Activated naive CD4-positive, alpha-beta T cell treated with Interleukin-2 at 50 U/mL for 16 hours (primary cell): ENCODE measurements at regions not wholly inside any gene's neighbourhood (a gene's known extent, or its start where the extent isn't known, plus 50 kb on each side); places are given as distances from the start of the nearest gene placed in this dataset.
"Not testable (repeated sequence)": the region's sequence is repeated elsewhere in the genome, so short reads cannot be mapped to it uniquely, and the experiment has no call there.

ENCODE experiments used
- DNase-seq: peaks from one replicate; pipeline ENCODE4 v3.0.0-alpha.2; 2020

DNA sequence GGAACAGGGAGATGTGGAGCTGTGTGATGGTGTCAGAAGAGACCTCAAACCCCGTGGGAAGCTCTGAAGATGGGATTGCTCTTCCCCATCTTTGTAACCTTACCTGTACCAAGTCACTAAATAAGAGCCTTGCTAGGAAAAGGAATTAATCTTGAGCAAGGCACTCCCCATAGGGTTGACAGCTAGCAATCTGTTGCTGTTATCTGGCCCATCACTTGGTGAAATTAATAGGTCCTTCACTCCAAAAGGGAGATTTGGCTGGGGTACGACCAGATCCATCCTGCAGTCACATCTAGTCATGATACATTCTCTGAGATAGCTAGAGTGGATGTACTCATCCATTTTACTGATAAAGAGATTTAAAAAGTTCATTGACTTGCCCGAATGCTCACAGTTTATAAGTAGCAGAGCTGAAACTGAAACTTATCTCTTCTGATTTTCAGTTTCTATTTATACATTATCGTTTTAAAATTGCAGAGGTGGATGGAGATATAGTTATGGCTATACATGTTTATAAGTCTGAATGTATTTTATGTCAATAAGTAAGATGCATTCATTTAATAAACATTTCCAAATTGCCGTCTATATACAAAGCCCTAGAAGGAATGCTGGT is 299.1 kb upstream of the MCTP2 start:
- no peak for DNase-seq

DNA sequence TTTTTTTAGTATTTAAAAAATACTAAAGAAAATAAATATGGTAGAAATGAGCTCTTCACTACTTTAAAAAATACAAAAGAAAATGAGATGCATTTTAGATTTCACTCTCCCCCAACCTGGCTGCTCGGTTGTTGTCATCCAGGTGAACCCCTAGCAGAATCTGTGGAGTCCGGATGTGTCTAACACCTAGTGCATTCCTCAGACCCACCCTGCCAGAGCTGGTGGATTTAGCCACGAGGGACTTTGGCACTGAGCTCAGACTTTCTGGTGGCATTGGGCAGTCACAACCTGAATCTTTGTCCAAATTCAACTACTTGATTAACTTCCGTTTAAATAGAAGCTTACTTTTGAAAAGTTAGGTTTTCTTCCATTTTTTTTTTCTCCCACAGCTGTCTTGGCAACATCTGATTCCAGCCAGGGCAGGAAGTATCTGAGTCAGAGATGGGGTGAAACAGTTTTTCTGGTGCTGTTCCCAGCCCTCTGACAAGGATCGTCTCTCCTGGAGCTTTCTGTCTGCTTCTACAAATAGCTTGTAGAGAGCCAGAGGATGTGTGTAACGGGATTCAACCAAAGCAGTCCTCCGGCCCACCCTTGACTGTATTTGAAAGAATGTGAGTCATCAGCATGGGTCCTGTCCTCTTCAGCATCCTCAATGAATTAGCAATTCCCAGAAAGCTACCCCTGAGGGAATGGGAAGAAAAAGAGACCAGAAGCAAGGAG is 301.8 kb upstream of the MCTP2 start:
- no peak for DNase-seq

DNA sequence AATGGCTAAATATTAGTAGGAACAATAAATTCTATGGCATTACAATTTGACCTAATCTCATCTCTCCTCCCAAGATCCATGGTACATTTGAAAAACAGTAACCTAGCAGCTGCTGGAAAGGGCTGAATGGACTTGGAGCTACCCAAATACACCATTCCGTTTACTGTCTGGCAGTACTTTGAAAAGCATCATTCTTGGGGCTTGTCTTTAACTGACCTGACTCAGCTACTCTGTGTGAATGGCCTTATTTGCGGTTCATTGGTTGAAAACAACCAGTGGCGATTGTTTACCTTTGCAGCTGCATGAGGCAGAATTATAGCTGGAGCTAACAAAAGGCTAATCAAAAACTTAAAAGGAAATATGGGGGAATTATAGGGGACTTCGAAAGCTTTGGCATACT is 311.2 kb upstream of the MCTP2 start:
- no peak for DNase-seq

DNA sequence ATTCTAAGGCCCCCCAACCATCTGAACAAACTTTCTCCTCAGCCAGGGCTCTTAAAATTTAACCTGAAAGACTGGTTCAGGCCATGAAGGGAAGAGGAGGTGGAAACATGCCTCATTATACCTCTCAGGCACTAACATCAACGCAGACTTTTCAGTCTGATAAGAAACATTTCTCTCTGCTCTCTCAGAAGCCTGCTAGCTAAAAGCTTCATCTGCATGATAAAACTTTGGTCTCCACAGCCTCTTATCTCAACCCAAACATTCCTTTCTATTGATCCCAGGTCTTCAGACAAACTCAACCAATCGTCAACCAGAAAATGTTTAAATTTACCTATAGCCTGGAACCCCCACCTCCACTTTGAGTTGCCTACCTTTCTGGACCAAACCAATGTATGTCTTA is 312.6 kb upstream of the MCTP2 start:
- DNase-seq: not testable (repeated sequence)

DNA sequence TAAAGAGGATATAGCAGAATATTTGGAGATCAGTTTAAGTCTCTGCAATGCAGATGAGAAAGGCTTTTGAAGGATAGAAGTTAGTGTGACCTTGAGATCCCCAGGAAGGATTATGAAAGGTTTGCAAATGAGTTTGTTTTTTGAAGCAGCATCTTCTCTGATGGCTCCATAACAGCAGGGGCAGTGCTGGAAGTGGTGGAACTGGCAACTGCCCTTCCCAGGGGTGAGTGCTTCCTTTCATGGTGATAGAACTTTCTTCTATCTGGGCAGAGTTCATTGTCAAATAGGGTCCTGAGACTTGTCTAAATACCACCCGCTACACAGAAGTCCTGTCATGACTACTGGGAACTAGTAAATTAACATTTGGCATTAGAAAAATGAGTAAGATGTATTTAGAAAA is 314.2 kb upstream of the MCTP2 start:
- DNase-seq: no peak

DNA sequence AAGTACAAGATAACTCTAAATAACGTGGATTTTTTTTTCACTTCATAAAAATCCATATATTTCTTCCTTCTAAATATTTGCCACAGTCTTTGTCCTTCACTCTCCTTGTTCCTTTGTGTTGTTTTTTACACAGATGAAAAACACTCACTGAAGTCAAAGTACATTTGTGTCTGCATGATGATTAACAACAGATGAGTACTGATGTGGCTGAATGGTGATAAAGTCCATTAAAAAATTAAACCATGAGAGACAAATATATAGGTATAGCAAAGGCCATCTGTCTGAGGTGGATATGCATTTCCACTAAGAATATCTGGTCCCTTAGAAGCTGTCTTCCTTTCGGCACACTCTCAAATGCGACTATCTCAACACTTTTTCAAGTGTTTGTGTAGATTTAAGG is 317.5 kb upstream of the MCTP2 start:
- DNase-seq: no peak

DNA sequence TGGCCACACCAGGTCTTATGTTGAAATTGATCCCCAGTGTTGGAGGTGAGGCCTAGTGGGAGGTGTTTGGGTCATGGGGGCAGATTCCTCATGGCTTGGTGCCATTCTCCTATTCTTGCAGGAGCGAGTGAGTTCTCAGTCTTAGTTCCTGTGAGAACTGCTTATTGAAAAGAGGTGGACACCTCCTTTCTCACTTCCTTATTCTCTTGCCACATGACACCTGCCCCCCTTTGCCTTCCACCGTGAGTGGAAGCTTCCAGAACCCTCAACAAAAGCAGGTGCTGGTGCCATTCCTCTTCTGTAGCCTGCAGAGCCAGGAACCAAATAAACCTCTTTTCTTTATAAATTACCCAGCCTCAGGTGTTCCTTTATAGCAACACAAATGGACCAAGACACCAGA is 318.1 kb upstream of the MCTP2 start:
- DNase-seq: no peak

DNA sequence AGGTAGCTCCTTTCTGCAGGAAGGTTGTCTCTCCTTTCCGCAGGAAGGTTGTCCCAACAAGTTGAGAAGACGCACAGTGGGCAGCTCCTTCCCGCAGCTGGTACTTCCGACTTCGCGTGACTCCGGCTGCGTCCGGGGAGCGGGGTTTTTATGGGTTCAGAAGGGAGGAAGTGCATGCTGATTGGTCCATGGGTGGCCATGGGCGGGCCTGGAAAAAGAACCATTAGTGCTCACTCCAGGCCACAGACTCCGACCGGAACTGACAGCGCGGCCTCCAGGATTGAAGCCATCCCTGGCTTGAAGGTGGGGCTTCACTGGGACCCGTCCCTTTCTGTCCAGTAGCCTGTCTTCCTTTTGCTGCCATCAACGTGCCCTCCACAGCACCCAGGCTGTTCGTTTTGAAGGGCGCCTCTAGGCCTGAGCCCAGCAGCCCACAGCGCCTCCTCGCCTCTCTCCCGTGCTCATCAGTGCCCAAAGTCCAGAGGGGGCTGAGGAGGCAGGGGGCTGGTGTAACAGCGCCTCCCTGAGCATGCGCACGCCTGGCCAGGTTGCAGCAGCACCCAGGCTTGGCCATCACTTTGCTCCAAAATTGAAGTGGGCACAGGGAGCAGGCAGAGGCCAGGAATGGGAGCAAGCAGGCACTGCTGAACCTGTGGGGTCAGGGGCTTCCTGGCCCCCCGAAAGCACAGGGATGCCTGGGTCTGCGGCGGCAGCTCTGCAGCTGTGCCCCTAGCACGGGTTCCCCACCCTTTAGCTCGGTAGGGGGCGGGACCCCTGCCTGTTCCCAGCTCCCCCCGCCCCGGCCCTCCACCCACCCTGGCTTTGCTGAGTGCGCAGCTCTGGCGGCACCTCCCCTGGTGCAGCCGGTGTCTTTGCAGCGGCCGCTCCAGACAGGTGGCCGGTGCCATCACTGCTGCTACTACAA is 330.6 kb upstream of the MCTP2 start:
- no peak for DNase-seq

DNA sequence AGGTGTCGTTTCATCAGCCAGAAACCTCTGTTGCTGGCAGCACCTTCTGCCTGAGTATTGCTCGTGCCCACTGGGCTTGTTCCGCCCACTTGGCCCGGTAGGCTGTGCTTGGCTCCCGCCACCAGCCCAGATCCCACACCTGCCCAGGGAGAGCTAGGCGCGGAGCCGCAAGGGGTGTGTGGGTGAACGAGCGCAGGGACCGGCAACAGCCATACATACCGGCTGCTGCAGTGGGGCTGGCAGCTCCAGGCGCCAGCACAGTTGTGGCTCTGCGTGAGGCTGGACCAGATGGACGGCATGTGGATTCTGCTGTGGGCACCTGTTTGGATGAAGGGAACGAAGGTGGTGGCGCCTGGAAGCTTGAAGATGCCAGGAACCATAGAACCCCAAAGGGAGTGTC is 331.5 kb upstream of the MCTP2 start:
- DNase-seq: no peak

DNA sequence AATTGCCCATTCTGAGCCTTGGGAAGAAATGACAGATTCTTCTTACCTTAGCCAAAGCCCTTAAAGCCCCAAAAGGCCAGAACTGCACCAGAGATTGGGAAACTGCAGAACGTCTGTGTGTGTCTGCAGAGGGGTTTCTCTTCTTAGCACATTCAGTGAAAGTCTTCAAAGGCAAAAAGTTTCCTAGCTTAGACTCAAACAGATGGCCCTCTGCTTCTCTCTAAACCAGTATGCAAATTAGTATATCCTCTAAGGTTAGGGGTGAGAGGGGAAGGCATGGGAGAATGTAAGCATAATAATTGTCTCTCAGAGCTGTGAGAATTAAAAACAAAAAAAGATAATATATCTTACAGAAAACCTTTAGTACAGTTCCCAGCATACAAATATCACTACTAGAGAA is 334.0 kb upstream of the MCTP2 start:
- DNase-seq: no peak

DNA sequence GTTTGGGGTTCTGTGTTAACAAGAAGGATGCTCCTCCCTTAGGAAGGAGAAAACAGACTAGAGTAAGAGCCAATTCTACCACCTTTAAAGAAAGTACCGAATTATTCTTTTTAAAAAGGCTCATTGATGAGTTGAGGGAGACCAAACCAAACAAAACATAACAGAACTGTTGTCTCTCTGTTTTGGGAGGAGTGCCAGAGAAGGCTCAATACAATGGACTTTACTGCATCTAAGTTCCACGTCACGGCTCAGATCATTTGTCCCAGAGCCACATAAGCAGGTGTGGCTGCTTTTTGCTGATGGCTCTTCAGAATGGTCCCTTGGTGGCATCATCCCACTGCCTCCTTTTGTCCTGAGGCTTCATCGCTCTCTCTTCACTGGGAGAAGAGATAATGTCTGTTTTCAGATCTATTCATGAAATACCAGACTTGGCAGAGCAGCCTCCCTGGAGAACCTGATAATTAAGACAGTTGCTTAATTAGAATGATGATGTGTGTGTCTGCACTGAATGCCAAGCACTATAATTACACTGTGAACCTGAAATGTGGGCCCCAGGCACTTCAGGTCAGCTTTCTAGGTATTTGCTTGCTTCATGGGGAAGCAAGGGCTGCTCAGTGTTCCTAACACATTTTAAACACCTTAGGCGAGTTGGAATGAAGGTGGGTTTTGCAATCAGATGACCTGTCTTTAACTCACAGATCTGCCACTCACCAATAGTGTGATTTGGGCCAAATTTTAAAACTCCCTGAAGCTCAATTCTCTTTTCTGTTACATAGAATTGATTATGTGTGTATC is 335.2 kb upstream of the MCTP2 start:
- no peak for DNase-seq

DNA sequence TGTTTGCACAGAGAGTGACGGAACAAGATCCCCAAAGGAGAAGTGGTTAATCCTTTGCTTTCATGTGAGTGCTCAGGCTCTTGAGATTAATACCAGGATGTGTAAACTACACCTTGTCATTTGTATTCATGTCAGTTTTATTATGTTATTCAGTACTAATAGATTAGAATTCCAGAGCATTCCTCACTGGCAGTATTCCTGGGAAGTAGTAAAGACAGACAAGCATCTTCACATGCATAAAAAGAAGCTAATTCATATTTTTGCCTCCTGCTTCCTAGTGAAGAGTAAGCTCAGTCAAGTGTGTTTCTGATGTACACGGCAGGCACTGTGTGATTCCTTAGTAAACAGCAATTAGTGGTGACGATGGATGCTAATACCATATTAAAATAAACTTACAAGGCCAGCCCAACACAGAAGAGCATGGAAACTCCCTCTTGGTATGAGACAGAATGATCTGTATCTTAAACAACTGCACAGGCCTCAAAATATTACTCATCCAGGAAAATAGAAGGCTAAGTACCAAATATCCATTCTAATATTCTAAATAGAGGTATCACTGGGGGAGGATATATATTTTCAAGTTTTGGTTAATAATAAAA is 336.8 kb upstream of the MCTP2 start:
- no peak for DNase-seq

DNA sequence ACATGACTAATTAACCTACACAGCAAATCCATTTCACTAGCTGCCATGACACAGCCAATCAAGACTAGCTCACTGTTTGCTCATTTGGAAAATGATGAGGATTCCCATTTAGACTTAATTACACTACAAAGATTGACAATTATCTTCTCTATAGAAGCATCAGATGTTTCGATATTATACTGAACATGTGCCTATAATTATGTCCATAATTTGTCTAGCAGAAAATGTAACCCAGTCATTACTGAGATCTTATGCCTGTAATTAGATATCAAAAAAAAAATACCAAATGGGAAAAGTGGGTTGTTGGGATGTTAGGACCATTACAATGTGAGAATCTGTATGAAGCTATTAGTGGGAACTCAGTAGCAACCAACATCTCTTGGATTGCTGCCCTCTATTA is 344.2 kb upstream of the MCTP2 start:
- DNase-seq: no peak

DNA sequence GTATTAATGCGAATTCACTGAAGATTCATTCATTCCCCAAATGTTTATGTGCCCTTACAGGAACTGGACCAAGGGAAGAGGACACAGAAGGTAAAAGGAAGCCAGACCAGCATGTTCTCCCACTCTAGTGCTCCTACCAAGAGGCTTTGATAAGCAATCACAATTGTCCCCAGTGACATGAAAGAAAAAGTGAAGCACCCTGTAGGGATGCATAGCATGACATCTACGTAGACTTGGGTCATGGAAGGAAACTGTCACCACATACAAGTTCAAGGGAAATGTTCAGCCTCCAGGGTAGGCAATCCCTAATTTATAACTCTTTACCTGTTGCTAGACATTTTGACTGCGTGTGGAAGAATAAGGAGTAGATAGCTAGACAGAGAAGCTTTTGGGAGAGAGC is 348.6 kb upstream of the MCTP2 start:
- DNase-seq: no peak

DNA sequence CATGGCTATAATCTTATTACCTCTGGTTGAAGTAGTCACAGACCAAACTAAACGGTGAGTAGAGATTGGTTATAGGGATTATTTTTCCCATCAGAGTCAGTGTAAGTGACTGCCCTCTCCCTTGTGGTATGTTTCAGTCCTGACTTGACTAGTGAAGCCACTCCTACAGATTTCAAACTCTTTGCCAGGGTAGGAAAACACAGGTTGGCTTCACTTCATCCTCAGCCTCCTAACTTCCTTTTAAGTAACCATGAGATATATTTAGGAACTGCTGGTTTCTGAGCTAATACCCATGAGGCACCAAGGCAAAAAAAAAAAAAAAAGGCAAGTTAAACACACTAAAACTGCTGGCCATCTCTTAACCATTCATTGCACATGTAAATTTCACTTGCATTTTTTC is 349.2 kb upstream of the MCTP2 start:
- DNase-seq: no peak

DNA sequence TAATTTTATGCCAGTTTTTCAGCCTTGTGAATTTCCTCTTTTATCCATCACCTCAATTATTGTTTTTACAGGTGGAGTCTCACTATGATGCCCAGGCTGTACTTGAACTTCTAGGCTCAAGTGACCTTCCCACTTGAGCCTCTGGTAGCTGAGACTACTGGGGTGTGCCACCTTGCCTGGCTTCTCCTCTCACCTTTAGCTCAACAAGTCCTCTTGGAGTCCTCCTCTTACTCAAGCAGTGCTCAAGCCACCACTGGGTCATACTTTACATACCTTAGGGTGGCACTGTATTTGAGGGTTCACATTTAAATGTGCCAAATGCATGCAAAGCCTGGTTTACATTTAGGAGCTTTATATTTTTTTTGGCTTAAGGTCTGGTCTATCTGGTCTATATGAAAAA is 350.1 kb upstream of the MCTP2 start:
- DNase-seq: no peak

DNA sequence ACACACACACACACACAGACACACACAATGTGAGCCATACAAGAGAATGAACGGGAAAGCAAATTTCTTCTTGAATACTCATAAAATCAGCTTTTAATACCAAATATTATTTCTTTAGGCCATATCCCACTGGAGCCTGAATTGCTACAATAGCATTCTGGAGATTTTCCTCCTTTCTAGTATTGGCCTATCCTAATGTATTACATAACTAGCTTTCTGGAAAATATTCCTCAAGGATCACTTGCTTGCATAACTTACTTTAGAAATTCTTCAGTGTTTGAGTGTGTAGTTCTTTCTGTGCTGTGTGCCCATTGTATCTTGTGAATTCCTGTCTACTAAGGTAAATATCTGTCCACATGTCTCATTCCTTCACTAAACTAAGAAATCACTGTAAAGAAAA is 351.0 kb upstream of the MCTP2 start:
- no peak for DNase-seq

DNA sequence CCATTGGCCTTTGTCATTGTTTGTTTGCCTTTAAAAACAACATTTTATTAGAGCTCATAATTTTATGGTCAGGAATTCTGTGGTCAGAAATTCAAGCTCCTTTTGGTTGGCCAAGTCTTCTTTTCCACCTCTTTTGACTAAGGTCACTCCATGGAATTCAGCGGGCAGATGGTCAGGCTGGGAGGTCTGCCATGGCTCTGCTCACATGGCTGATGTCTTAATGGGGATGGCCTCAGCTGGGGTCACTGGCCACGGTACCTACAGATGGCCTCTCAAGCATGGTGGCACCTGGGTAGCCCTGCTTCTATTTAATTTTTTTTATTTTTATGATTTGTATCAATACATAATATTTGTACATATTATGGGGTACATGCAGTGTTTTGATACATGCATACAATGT is 360.8 kb upstream of the MCTP2 start:
- no peak for DNase-seq

DNA sequence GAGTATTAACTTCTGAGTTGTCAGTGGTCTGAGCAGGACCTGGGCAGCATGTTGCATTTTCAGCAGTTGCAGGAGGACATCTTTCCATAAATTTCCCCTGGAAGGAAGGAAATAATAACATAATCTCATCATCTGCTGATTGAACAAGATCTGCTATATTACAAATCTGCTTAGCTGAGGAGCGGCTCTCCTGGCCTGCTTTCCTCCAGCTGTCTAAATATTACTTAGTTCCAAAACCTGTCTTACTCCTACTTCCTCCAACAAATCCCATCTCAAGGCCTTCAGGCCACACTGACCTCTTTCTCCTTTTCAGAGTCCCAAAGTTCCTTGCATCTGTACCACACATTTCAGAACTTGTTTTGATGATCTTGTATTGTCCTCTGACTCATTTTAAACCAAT is 364.4 kb upstream of the MCTP2 start:
- DNase-seq: no peak

DNA sequence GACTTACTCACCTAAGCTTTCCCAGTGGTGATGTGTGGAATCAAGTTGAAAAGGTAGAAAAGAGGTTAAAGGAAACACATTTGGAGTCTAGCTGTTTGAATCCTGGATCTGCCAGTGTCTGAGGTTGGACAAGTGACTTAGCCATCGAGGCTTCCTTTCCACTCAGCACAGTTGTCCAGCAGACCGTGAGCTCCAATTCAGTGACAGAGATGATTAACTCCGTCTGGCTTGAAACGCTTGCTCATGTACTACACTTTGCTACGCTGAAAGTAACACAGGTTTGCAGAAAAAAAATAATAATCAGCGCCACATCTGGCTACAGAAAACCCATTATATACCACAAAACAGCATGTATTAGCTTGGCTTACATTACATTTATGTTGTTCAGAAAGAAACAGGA is 364.9 kb upstream of the MCTP2 start:
- DNase-seq: no peak

DNA sequence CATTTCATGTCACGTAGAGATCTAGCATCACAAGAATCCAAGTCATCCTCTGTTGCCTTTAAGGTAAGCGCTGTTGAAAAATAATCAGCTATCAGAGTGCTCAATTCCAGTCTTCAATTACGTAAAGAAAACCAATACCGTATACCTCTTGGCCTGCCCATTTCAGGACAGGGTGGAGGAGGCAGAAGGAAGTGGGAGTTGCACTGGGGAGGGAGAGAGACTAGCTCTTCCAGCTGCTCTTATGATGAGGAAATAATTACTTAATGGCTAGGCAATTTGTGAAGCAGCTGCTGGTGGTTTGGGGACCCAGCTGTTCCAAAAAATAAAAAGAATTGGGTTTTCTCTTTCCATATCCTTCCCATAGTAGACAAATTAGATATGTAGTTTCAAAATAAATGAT is 365.8 kb upstream of the MCTP2 start:
- no peak for DNase-seq

DNA sequence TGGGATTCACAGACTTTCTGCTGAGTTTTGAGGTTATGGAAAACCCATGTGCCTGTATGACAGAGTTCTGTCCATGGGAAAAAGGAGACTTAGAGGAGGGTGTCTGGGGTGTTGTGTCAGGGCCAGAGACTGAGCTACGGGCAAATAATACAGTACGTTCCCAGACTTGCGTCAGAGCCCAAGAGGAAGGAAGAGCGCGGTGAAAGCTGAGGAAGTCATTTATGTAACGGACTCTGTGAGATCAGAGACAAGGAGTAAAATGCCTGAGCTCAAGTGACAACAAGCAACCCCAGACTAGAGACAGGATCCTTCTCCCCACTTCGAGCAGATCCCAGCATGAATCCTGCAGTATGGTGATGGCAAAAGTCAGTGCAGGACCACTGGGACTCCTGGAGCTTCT is 368.6 kb upstream of the MCTP2 start:
- DNase-seq: no peak
